ENCODE measurements at regions not wholly inside any gene's neighbourhood (a gene's known extent, or its start where the extent isn't known, plus 50 kb on each side); places are given as distances from the start of the nearest gene placed in this dataset.

GRCh38 chr3:18241837-18242236 is 183.3 kb downstream of the SATB1 start:
- TF ChIP-seq POLR2A (IDR thresholded peaks at IDR 0.05) (no peak), CTCF (IDR thresholded peaks at IDR 0.05) (no peak)
